ENCODE measurements at regions not wholly inside any gene's neighbourhood (a gene's known extent, or its start where the extent isn't known, plus 50 kb on each side); places are given as distances from the start of the nearest gene placed in this dataset.

GRCh38 chr10:107689323-107689722, 524.8 kb upstream of the SORCS1 start:
- peaks cover 0 to 29% (median 8%) of the 10 kb centered on the region in 4 experiments for H3K4me1 ChIP-seq (ENCODE audit: control extremely low read depth in 1 of 4, control insufficient read depth in 4 of 4, insufficient read depth in 4 of 4, low read length in 3 of 4)
- peak in 2 of 3 donors; percentile 7 to 8 for DNase-seq
- H3K4me3 ChIP-seq (ENCODE audit: control insufficient read depth in 1 of 7, extremely low read depth in 1 of 7, insufficient read depth in 4 of 7, low read depth in 2 of 7, low read length in 6 of 7): no peak overlapping the region
- H3K27me3 ChIP-seq (replicated peaks in 2 of 5; ENCODE audit: control insufficient read depth in 4 of 5, insufficient read depth in 5 of 5, low read length in 4 of 5): no peaks in the 10 kb centered on the region
- CTCF ChIA-PET: no interaction called here
- WGBS (ENCODE audit: insufficient coverage): no CpG with 5 or more reads among the region's 2 CpGs
- H3K27ac ChIP-seq (ENCODE audit: insufficient read depth in 1 of 2, low read depth in 1 of 2, low read length in 2 of 2, poor library complexity in 1 of 2, severe bottlenecking in 2 of 2): no peak overlapping the region
- H3K9me3 ChIP-seq (ENCODE audit: control extremely low read depth in 1 of 5, control insufficient read depth in 4 of 5, insufficient read depth in 2 of 5, low read depth in 1 of 5, low read length in 4 of 5): no peaks in the 10 kb centered on the region
- H3K36me3 ChIP-seq (ENCODE audit: control insufficient read depth in 4 of 4, insufficient read depth in 4 of 4, low read length in 3 of 4): no peaks in the 10 kb centered on the region
- POLR2A ChIA-PET: no interaction called here

DNA sequence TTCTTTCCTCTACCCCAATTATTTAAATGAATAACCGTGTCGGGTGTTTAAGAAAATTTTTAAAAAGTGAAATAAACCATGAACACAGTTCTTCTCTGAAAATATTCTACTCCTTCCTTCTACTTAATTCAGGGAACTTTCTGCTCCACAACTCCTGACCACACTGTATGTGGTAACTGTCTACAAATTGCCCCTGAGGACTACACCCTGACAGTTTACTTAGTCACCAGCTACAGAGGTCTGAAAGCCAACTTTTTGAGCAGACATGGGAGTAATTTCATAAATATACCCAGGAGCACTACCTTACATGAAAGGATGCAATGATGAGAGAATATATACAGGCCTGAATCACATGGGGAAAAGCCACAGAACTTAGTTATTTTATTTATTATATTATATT, 523.2 kb upstream of the SORCS1 start:
- Histone ChIP-seq H3K4me1 (ENCODE audit: control extremely low read depth in 1 of 4, control insufficient read depth in 4 of 4, insufficient read depth in 4 of 4, low read length in 3 of 4) (peaks cover 0 to 29% (median 8%) of the 10 kb centered on the region in 4 experiments), H3K4me3 (ENCODE audit: control insufficient read depth in 1 of 7, extremely low read depth in 1 of 7, insufficient read depth in 4 of 7, low read depth in 2 of 7, low read length in 6 of 7) (no peak overlapping the region), H3K9me3 (ENCODE audit: control extremely low read depth in 1 of 5, control insufficient read depth in 4 of 5, insufficient read depth in 2 of 5, low read depth in 1 of 5, low read length in 4 of 5) (no peaks in the 10 kb centered on the region), H3K27ac (ENCODE audit: insufficient read depth in 1 of 2, low read depth in 1 of 2, low read length in 2 of 2, poor library complexity in 1 of 2, severe bottlenecking in 2 of 2) (no peak overlapping the region), H3K27me3 (replicated peaks in 2 of 5; ENCODE audit: control insufficient read depth in 4 of 5, insufficient read depth in 5 of 5, low read length in 4 of 5) (no peaks in the 10 kb centered on the region), H3K36me3 (ENCODE audit: control insufficient read depth in 4 of 4, insufficient read depth in 4 of 4, low read length in 3 of 4) (no peaks in the 10 kb centered on the region)
- CTCF ChIA-PET: no interaction called here
- POLR2A ChIA-PET: no interaction called here
- peak in 1 of 3 donors; percentile 2 for DNase-seq
- no CpG with 5 or more reads among the region's 2 CpGs for WGBS (ENCODE audit: insufficient coverage)

DNA sequence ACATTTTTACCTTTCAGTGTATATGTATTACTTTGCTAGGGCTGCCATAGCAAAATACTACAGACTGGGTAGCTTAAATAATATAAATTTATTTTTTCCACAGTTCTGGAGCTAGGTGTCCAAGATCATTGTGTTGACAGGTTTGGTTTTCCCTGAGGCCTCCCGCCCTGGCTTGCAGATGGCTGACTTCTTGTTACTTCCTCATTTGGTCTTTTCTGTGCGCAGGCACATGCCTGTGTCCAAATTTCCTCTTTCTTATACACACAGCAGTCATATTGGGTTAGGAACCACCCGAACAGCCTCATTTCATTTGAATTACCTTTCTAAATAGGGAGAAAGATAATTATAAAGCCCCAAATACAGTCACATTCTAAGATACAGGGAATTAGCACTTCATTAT, 521.6 kb upstream of the SORCS1 start:
- H3K27me3 ChIP-seq (replicated peaks in 2 of 5; ENCODE audit: control insufficient read depth in 4 of 5, insufficient read depth in 5 of 5, low read length in 4 of 5): no peaks in the 10 kb centered on the region
- ChIA-PET CTCF (no interaction called here), POLR2A (no interaction called here)
- DNase-seq: peak; percentile 29 to 81 (median 74)
- H3K4me1 ChIP-seq (ENCODE audit: control extremely low read depth in 1 of 4, control insufficient read depth in 4 of 4, insufficient read depth in 4 of 4, low read length in 3 of 4): peaks cover 0 to 29% (median 8%) of the 10 kb centered on the region in 4 experiments
- no peaks in the 10 kb centered on the region for H3K36me3 ChIP-seq (ENCODE audit: control insufficient read depth in 4 of 4, insufficient read depth in 4 of 4, low read length in 3 of 4)
- no peak overlapping the region for H3K27ac ChIP-seq (ENCODE audit: insufficient read depth in 1 of 2, low read depth in 1 of 2, low read length in 2 of 2, poor library complexity in 1 of 2, severe bottlenecking in 2 of 2)
- WGBS (ENCODE audit: insufficient coverage): 8% methylated on average over 2 of the region's 3 CpGs
- no peaks in the 10 kb centered on the region for H3K9me3 ChIP-seq (ENCODE audit: control extremely low read depth in 1 of 5, control insufficient read depth in 4 of 5, insufficient read depth in 2 of 5, low read depth in 1 of 5, low read length in 4 of 5)
- H3K4me3 ChIP-seq (ENCODE audit: control insufficient read depth in 1 of 7, extremely low read depth in 1 of 7, insufficient read depth in 4 of 7, low read depth in 2 of 7, low read length in 6 of 7): peak overlapping the region in 1 of 7 experiments; percentile 33

DNA sequence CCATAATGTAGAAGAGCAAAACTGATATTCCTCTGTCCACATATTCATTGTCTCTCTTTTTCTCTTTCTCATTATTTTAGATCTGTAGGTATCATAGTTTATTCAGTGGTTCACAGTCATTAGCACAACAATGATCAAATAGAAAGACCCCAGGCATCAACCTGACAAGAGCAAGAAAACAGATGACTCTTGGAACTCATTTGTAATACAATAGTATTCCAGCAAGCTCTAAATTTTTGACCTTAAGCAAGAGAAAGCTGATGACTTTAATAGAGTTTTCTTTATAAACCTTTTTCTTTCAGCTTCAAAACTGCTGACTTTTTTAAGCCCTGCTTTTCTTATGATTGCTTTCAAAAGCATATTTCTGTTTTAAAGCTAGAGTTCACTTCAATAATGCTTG, 507.5 kb upstream of the SORCS1 start:
- H3K27me3 ChIP-seq (replicated peaks in 2 of 5; ENCODE audit: control insufficient read depth in 4 of 5, insufficient read depth in 5 of 5, low read length in 4 of 5): no peaks in the 10 kb centered on the region
- no peaks in the 10 kb centered on the region for H3K9me3 ChIP-seq (ENCODE audit: control extremely low read depth in 1 of 5, control insufficient read depth in 4 of 5, insufficient read depth in 2 of 5, low read depth in 1 of 5, low read length in 4 of 5)
- no peaks in the 10 kb centered on the region for H3K36me3 ChIP-seq (ENCODE audit: control insufficient read depth in 4 of 4, insufficient read depth in 4 of 4, low read length in 3 of 4)
- CTCF ChIA-PET: no interaction called here
- POLR2A ChIA-PET: no interaction called here
- no peaks in the 10 kb centered on the region for H3K4me1 ChIP-seq (ENCODE audit: control extremely low read depth in 1 of 4, control insufficient read depth in 4 of 4, insufficient read depth in 4 of 4, low read length in 3 of 4)
- H3K4me3 ChIP-seq (ENCODE audit: control insufficient read depth in 1 of 7, extremely low read depth in 1 of 7, insufficient read depth in 4 of 7, low read depth in 2 of 7, low read length in 6 of 7): no peak overlapping the region
- DNase-seq: no peak
- no peak overlapping the region for H3K27ac ChIP-seq (ENCODE audit: insufficient read depth in 1 of 2, low read depth in 1 of 2, low read length in 2 of 2, poor library complexity in 1 of 2, severe bottlenecking in 2 of 2)

- Histone ChIP-seq H3K9me3 (ENCODE audit: control extremely low read depth in 1 of 5, control insufficient read depth in 4 of 5, insufficient read depth in 2 of 5, low read depth in 1 of 5, low read length in 4 of 5) (peaks cover 0 to 6% (median 2%) of the 10 kb centered on the region in 5 experiments), H3K4me3 (ENCODE audit: control insufficient read depth in 1 of 7, extremely low read depth in 1 of 7, insufficient read depth in 4 of 7, low read depth in 2 of 7, low read length in 6 of 7) (no peak overlapping the region), H3K27me3 (replicated peaks in 2 of 5; ENCODE audit: control insufficient read depth in 4 of 5, insufficient read depth in 5 of 5, low read length in 4 of 5) (no peaks in the 10 kb centered on the region), H3K27ac (ENCODE audit: insufficient read depth in 1 of 2, low read depth in 1 of 2, low read length in 2 of 2, poor library complexity in 1 of 2, severe bottlenecking in 2 of 2) (no peak overlapping the region), H3K4me1 (ENCODE audit: control extremely low read depth in 1 of 4, control insufficient read depth in 4 of 4, insufficient read depth in 4 of 4, low read length in 3 of 4) (no peaks in the 10 kb centered on the region), H3K36me3 (ENCODE audit: control insufficient read depth in 4 of 4, insufficient read depth in 4 of 4, low read length in 3 of 4) (no peaks in the 10 kb centered on the region)
- POLR2A ChIA-PET: no interaction called here
- DNase-seq: no peak
- CTCF ChIA-PET: no interaction called here
- no CpG with 5 or more reads among the region's 5 CpGs for WGBS (ENCODE audit: insufficient coverage)
Observed at GRCh38 chr10:107666214-107666613, 501.7 kb upstream of the SORCS1 start.

GRCh38 chr10:107665459-107665858, 501.0 kb upstream of the SORCS1 start:
- Histone ChIP-seq H3K4me3 (ENCODE audit: control insufficient read depth in 1 of 7, extremely low read depth in 1 of 7, insufficient read depth in 4 of 7, low read depth in 2 of 7, low read length in 6 of 7) (no peak overlapping the region), H3K9me3 (ENCODE audit: control extremely low read depth in 1 of 5, control insufficient read depth in 4 of 5, insufficient read depth in 2 of 5, low read depth in 1 of 5, low read length in 4 of 5) (peaks cover 0 to 6% (median 2%) of the 10 kb centered on the region in 5 experiments), H3K4me1 (ENCODE audit: control extremely low read depth in 1 of 4, control insufficient read depth in 4 of 4, insufficient read depth in 4 of 4, low read length in 3 of 4) (no peaks in the 10 kb centered on the region), H3K27me3 (replicated peaks in 2 of 5; ENCODE audit: control insufficient read depth in 4 of 5, insufficient read depth in 5 of 5, low read length in 4 of 5) (no peaks in the 10 kb centered on the region), H3K36me3 (ENCODE audit: control insufficient read depth in 4 of 4, insufficient read depth in 4 of 4, low read length in 3 of 4) (no peaks in the 10 kb centered on the region), H3K27ac (ENCODE audit: insufficient read depth in 1 of 2, low read depth in 1 of 2, low read length in 2 of 2, poor library complexity in 1 of 2, severe bottlenecking in 2 of 2) (no peak overlapping the region)
- no peak for DNase-seq
- 91% methylated on average over 3 of the region's 4 CpGs for WGBS (ENCODE audit: insufficient coverage)
- POLR2A ChIA-PET: no interaction called here
- CTCF ChIA-PET: interaction anchor here (0.7 kb wide), 1 partner anchor 34 kb away, joined by 3 read pairs; no protein-coding TSS in a partner anchor

DNA sequence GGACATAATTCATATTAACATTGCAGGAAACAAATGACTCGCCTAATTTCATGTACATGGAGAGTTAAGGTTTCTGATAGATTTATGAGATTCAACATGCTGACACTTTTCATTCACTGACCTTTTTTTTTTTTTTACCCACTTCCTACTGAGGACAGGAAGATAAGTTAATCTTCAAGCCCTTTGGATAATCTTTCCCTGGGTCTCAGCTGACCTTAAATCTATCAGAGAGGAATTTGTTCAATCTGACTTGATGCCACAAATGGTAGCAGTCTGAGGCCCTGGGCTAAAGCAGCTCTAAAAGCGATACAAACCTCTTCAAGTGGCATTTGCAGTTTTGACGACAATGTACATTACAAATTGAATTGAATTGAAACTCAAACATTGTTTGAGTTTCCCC, 493.3 kb upstream of the SORCS1 start:
- DNase-seq: peak in 2 of 3 donors; percentile 20 to 49
- H3K9me3 ChIP-seq (ENCODE audit: control extremely low read depth in 1 of 5, control insufficient read depth in 4 of 5, insufficient read depth in 2 of 5, low read depth in 1 of 5, low read length in 4 of 5): peaks cover 0 to 2% (median 0%) of the 10 kb centered on the region in 5 experiments
- no peaks in the 10 kb centered on the region for H3K36me3 ChIP-seq (ENCODE audit: control insufficient read depth in 4 of 4, insufficient read depth in 4 of 4, low read length in 3 of 4)
- no CpG with 5 or more reads among the region's 3 CpGs for WGBS (ENCODE audit: insufficient coverage)
- no peak overlapping the region for H3K27ac ChIP-seq (ENCODE audit: insufficient read depth in 1 of 2, low read depth in 1 of 2, low read length in 2 of 2, poor library complexity in 1 of 2, severe bottlenecking in 2 of 2)
- H3K27me3 ChIP-seq (replicated peaks in 2 of 5; ENCODE audit: control insufficient read depth in 4 of 5, insufficient read depth in 5 of 5, low read length in 4 of 5): no peaks in the 10 kb centered on the region
- POLR2A ChIA-PET: no interaction called here
- no peak overlapping the region for H3K4me3 ChIP-seq (ENCODE audit: control insufficient read depth in 1 of 7, extremely low read depth in 1 of 7, insufficient read depth in 4 of 7, low read depth in 2 of 7, low read length in 6 of 7)
- CTCF ChIA-PET: no interaction called here
- H3K4me1 ChIP-seq (ENCODE audit: control extremely low read depth in 1 of 4, control insufficient read depth in 4 of 4, insufficient read depth in 4 of 4, low read length in 3 of 4): peaks cover 9 to 31% (median 22%) of the 10 kb centered on the region in 4 experiments

All from common myeloid progenitor, CD34-positive (primary cell).